Mesodermal cell (in vitro differentiated cells): ENCODE measurements at regions not wholly inside any gene's neighbourhood (a gene's known extent, or its start where the extent isn't known, plus 50 kb on each side); places are given as distances from the start of the nearest gene placed in this dataset.
"Not testable (repeated sequence)": the region's sequence is repeated elsewhere in the genome, so short reads cannot be mapped to it uniquely, and the experiment has no call there.

Experiments
- H3K27ac ChIP-seq: 2 replicates; pipeline ENCODE4 v1.7.0; 2013; ENCODE audit warnings: mild to moderate bottlenecking, low read depth, low read length, moderate library complexity; ENCODE audit not compliant: severe bottlenecking
- H3K36me3 ChIP-seq: 2 replicates; pipeline ENCODE4 v1.7.1; 2013; ENCODE audit warnings: mild to moderate bottlenecking, low read length, moderate library complexity; ENCODE audit not compliant: control insufficient read depth, insufficient read depth
- H3K4me1 ChIP-seq: one replicate; pipeline ENCODE4 v1.7.1; 2013; ENCODE audit warnings: mild to moderate bottlenecking, low read length; ENCODE audit not compliant: insufficient read depth, control insufficient read depth, poor library complexity, severe bottlenecking
- H3K4me3 ChIP-seq: 2 replicates; pipeline ENCODE4 v1.7.0; 2013; ENCODE audit warnings: low read length, control low read depth, mild to moderate bottlenecking; ENCODE audit not compliant: insufficient read depth, poor library complexity, severe bottlenecking; ENCODE audit errors: extremely low read depth
- H3K9me3 ChIP-seq: 2 replicates; pipeline ENCODE4 v1.7.1; 2013; ENCODE audit warnings: mild to moderate bottlenecking, low read length, moderate library complexity; ENCODE audit not compliant: control insufficient read depth
- WGBS, 2 experiments: methylation state at CpG; one replicate each; pipeline ENCODE4 v1.1.5; 2013; ENCODE audit warnings: missing lambda C conversion rate in 2 of 2; ENCODE audit not compliant: insufficient coverage in 2 of 2; 5-methylcytosine and 5-hydroxymethylcytosine counted together

GRCh38 chr9:87041553-87042235 lies 94.4 kb upstream of the GAS1 start:
- not testable (repeated sequence) for H3K27ac ChIP-seq
- WGBS, 2 experiments = 81 to 88% methylated on average over 12 to 15 of the region's 29 CpGs

GRCh38 chr9:87049929-87050608 lies 102.8 kb upstream of the GAS1 start:
- not testable (repeated sequence) for H3K36me3 ChIP-seq, H3K27ac ChIP-seq, H3K4me3 ChIP-seq, H3K4me1 ChIP-seq, H3K9me3 ChIP-seq
- 80% methylated on average over 1 of the region's 2 CpGs; no CpG with 5 or more reads in 1 of the 2 experiments for WGBS, 2 experiments

More at GRCh38 chr9:87041553-87042235, 94.4 kb upstream of the GAS1 start:
- not testable (repeated sequence) for H3K4me1 ChIP-seq, H3K36me3 ChIP-seq, H3K9me3 ChIP-seq, H3K4me3 ChIP-seq

GRCh38 chr9:87054999-87055686 lies 107.8 kb upstream of the GAS1 start:
- no peaks in the 10 kb centered on the region for H3K4me1 ChIP-seq
- H3K9me3 ChIP-seq = no peaks in the 10 kb centered on the region
- no peak overlapping the region for H3K27ac ChIP-seq
- no peaks in the 10 kb centered on the region for H3K36me3 ChIP-seq
- WGBS, 2 experiments = 100% methylated on average over 1 of the region's 2 CpGs; no CpG with 5 or more reads in 1 of the 2 experiments
- no peak overlapping the region for H3K4me3 ChIP-seq

GRCh38 chr9:87059772-87060171 lies 112.5 kb upstream of the GAS1 start:
- 77 to 83% methylated on average over 2 of the region's 2 CpGs for WGBS, 2 experiments
- Histone ChIP-seq H3K9me3 (no peaks in the 10 kb centered on the region), H3K4me3 (no peak overlapping the region), H3K4me1 (no peaks in the 10 kb centered on the region), H3K36me3 (no peaks in the 10 kb centered on the region), H3K27ac (no peak overlapping the region)

GRCh38 chr9:87062746-87063145 lies 115.4 kb upstream of the GAS1 start:
- no peak overlapping the region for H3K27ac ChIP-seq
- peaks cover 9% of the 10 kb centered on the region for H3K4me1 ChIP-seq
- H3K36me3 ChIP-seq = no peaks in the 10 kb centered on the region
- H3K9me3 ChIP-seq = no peaks in the 10 kb centered on the region
- no peak overlapping the region for H3K4me3 ChIP-seq

GRCh38 chr9:87063246-87063645 lies 115.9 kb upstream of the GAS1 start:
- H3K27ac ChIP-seq = no peak overlapping the region
- H3K36me3 ChIP-seq = no peaks in the 10 kb centered on the region
- peaks cover 14% of the 10 kb centered on the region for H3K4me1 ChIP-seq
- no peaks in the 10 kb centered on the region for H3K9me3 ChIP-seq
- no peak overlapping the region for H3K4me3 ChIP-seq
- WGBS, 2 experiments = 100% methylated on average over 2 to 3 of the region's 3 CpGs

GRCh38 chr9:87063871-87064270 lies 116.6 kb upstream of the GAS1 start:
- Histone ChIP-seq H3K4me3 (no peak overlapping the region), H3K36me3 (no peaks in the 10 kb centered on the region), H3K9me3 (no peaks in the 10 kb centered on the region), H3K4me1 (peaks cover 21% of the 10 kb centered on the region), H3K27ac (no peak overlapping the region)
- WGBS, 2 experiments = no CpG with 5 or more reads among the region's 1 CpG

- Histone ChIP-seq H3K4me1 (peaks cover 22% of the 10 kb centered on the region), H3K4me3 (no peak overlapping the region), H3K27ac (no peak overlapping the region), H3K36me3 (no peaks in the 10 kb centered on the region), H3K9me3 (no peaks in the 10 kb centered on the region)
- WGBS, 2 experiments = 82 to 93% methylated on average over 2 of the region's 4 CpGs
Measured at GRCh38 chr9:87064311-87064710, 117.0 kb upstream of the GAS1 start.

- peaks cover 22% of the 10 kb centered on the region for H3K4me1 ChIP-seq
- no peaks in the 10 kb centered on the region for H3K36me3 ChIP-seq
- no peak overlapping the region for H3K27ac ChIP-seq
- no peaks in the 10 kb centered on the region for H3K9me3 ChIP-seq
- WGBS, 2 experiments = 87 to 100% methylated on average over 3 to 4 of the region's 4 CpGs
- no peak overlapping the region for H3K4me3 ChIP-seq
Measured at GRCh38 chr9:87065981-87066380, 118.7 kb upstream of the GAS1 start.

- Histone ChIP-seq H3K27ac (peak overlapping the region; percentile 39), H3K4me1 (peaks cover 22% of the 10 kb centered on the region), H3K9me3 (no peaks in the 10 kb centered on the region), H3K36me3 (no peaks in the 10 kb centered on the region), H3K4me3 (no peak overlapping the region)
- WGBS, 2 experiments = no CpG with 5 or more reads among the region's 1 CpG
Measured at GRCh38 chr9:87067426-87067825, 120.1 kb upstream of the GAS1 start.
